ENCODE measurements at regions not wholly inside any gene's neighbourhood (a gene's known extent, or its start where the extent isn't known, plus 50 kb on each side); places are given as distances from the start of the nearest gene placed in this dataset.
A peak's percentile ranks its signal among the peaks of the same experiment; 100 is the strongest.
"Not testable (repeated sequence)": the region's sequence is repeated elsewhere in the genome, so short reads cannot be mapped to it uniquely, and the experiment has no call there.

GRCh38 chr12:114616081-114616480, 67.9 kb downstream of the TBX3 start:
- DNase-seq = no peak

- no peak for DNase-seq
Measured at GRCh38 chr12:114614040-114614439, 69.9 kb downstream of the TBX3 start.

GRCh38 chr12:114612062-114612461, 71.9 kb downstream of the TBX3 start:
- no peak for DNase-seq

- no peak for DNase-seq
Measured at GRCh38 chr12:114611145-114612018, 72.6 kb downstream of the TBX3 start.

- no peak for DNase-seq
Measured at GRCh38 chr12:114608509-114608908, 75.5 kb downstream of the TBX3 start.

GRCh38 chr12:114605918-114606317, 78.1 kb downstream of the TBX3 start:
- no peak for DNase-seq

- DNase-seq = no peak
Measured at GRCh38 chr12:114604606-114605005, 79.4 kb downstream of the TBX3 start.

- not testable (repeated sequence) for DNase-seq
Measured at GRCh38 chr12:114600584-114600983, 83.4 kb downstream of the TBX3 start.

- no peak for DNase-seq
Measured at GRCh38 chr12:114598111-114598510, 85.9 kb downstream of the TBX3 start.

- DNase-seq = no peak
Measured at GRCh38 chr12:114592946-114593345, 91.0 kb downstream of the TBX3 start.

- DNase-seq = no peak
Measured at GRCh38 chr12:114588061-114588460, 95.9 kb downstream of the TBX3 start.

GRCh38 chr12:114580306-114580705, 103.7 kb downstream of the TBX3 start:
- no peak for DNase-seq

GRCh38 chr12:114579389-114579788, 104.6 kb downstream of the TBX3 start:
- no peak for DNase-seq

GRCh38 chr12:114562654-114563053, 121.3 kb downstream of the TBX3 start:
- DNase-seq = no peak

- DNase-seq = no peak
Measured at GRCh38 chr12:114555451-114555850, 128.5 kb downstream of the TBX3 start.

GRCh38 chr12:114547636-114548035, 136.3 kb downstream of the TBX3 start:
- DNase-seq = no peak

GRCh38 chr12:114530417-114530816, 124.5 kb upstream of the TBX5 start:
- no peak for DNase-seq

- no peak for DNase-seq
Measured at GRCh38 chr12:114529966-114530365, 124.0 kb upstream of the TBX5 start.

- no peak for DNase-seq
Measured at GRCh38 chr12:114528766-114529165, 122.8 kb upstream of the TBX5 start.

GRCh38 chr12:114521160-114521559, 115.2 kb upstream of the TBX5 start:
- DNase-seq = not testable (repeated sequence)

GRCh38 chr12:114512351-114512750, 106.4 kb upstream of the TBX5 start:
- DNase-seq = no peak

- DNase-seq = peak; percentile 56
Measured at GRCh38 chr12:114508529-114509129, 102.7 kb upstream of the TBX5 start.

- DNase-seq = no peak
Measured at GRCh38 chr12:114506651-114507050, 100.7 kb upstream of the TBX5 start.

GRCh38 chr12:114504311-114504710, 98.4 kb upstream of the TBX5 start:
- no peak for DNase-seq

GRCh38 chr12:114501474-114501807, 95.5 kb upstream of the TBX5 start:
- DNase-seq = no peak

Data from NCI-H2171 treated with DMSO at 0.1 percent for 48 hours (cell line).